Activated B cell treated with CpG ODN at 0.5 μM for 24 hours (primary cell): ENCODE measurements at regions not wholly inside any gene's neighbourhood (a gene's known extent, or its start where the extent isn't known, plus 50 kb on each side); places are given as distances from the start of the nearest gene placed in this dataset.

Experiments used
- ATAC-seq: fragments of 200-7000 bp; cut with Tn5 transposase; one replicate; pipeline ENCODE4 v1.10.0; 2021; ENCODE audit warnings: low read depth, mild to moderate bottlenecking, moderate library complexity
- CTCF ChIA-PET: fragments of 350-600 bp; sonication (Branson Sonifier 250); formaldehyde crosslinking; loops from one replicate; lab custom pipeline; 2021; ENCODE audit warnings: antibody characterized with exemption; lab: Charles Lee
- POLR2A ChIA-PET: fragments of 350-600 bp; sonication (Branson Sonifier 250); formaldehyde crosslinking; loops from one replicate; lab custom pipeline; 2021; ENCODE audit warnings: antibody characterized with exemption; lab: Charles Lee
- DNase-seq: peaks from one replicate; pipeline ENCODE4 v3.0.0; 2022
- H3K27ac Mint-ChIP-seq: one replicate; pipeline ENCODE4 v1.8.0; 2020; ENCODE audit warnings: mixed read lengths
- H3K27me3 Mint-ChIP-seq: one replicate; pipeline ENCODE4 v1.8.0; 2021; ENCODE audit warnings: mixed read lengths
- H3K36me3 Mint-ChIP-seq: one replicate; pipeline ENCODE4 v1.8.0; 2021; ENCODE audit warnings: low read depth, mixed read lengths
- H3K4me1 Mint-ChIP-seq: one replicate; pipeline ENCODE4 v1.8.0; 2021; ENCODE audit warnings: mixed read lengths
- H3K4me3 Mint-ChIP-seq: one replicate; pipeline ENCODE4 v1.8.0; 2020; ENCODE audit warnings: mild to moderate bottlenecking, mixed read lengths
- H3K9me3 Mint-ChIP-seq: one replicate; pipeline ENCODE4 v1.8.0; 2020; ENCODE audit warnings: mixed read lengths
- CTCF ChIP-seq: fragments of 200-600 bp; IDR thresholded peaks from one replicate; pipeline ENCODE4 v1.8.0; 2022; ENCODE audit warnings: antibody characterized with exemption, mild to moderate bottlenecking
- intact Hi-C: fragments of 100-400 bp; cut with micrococcal nuclease; formaldehyde crosslinking; loops from one replicate; pipeline ENCODE4 v1.15.1; 2024

- Mint-ChIP-seq H3K4me3 (no peak overlapping the region), H3K4me1 (no peaks in the 10 kb centered on the region), H3K27me3 (peaks cover 10% of the 10 kb centered on the region), H3K27ac (no peak overlapping the region), H3K9me3 (peaks cover 6% of the 10 kb centered on the region), H3K36me3 (no peaks in the 10 kb centered on the region)
- no peak for TF ChIP-seq CTCF
- ATAC-seq (no peak), DNase-seq (no peak)
- ChIA-PET CTCF (no interaction called here), POLR2A (no interaction called here)
- intact Hi-C loops = no loop called here
These were observed 384.6 kb downstream of the MATN1 start for GRCh38 chr1:30338765-30339164.

GRCh38 chr1:30337324-30337620 is 386.1 kb downstream of the MATN1 start:
- Mint-ChIP-seq H3K9me3 (no peaks in the 10 kb centered on the region), H3K4me1 (no peaks in the 10 kb centered on the region), H3K36me3 (no peaks in the 10 kb centered on the region), H3K4me3 (no peak overlapping the region), H3K27me3 (peaks cover 6% of the 10 kb centered on the region), H3K27ac (no peak overlapping the region)
- no peak for ATAC-seq
- ChIA-PET POLR2A (no interaction called here), CTCF (interaction anchor here (1.4 kb wide), 1 partner anchor 10 kb away, joined by 3 read pairs; no protein-coding TSS in a partner anchor)
- no peak for DNase-seq
- intact Hi-C loops = no loop called here
- no peak for TF ChIP-seq CTCF

- POLR2A ChIA-PET = no interaction called here
- intact Hi-C loops = no loop called here
- H3K9me3 Mint-ChIP-seq = no peaks in the 10 kb centered on the region
These were observed 386.6 kb downstream of the MATN1 start for GRCh38 chr1:30336550-30337323.

GRCh38 chr1:30335997-30336390 is 387.4 kb downstream of the MATN1 start:
- Mint-ChIP-seq H3K27me3 (peaks cover 3% of the 10 kb centered on the region), H3K4me1 (no peaks in the 10 kb centered on the region), H3K9me3 (no peaks in the 10 kb centered on the region), H3K4me3 (no peak overlapping the region), H3K36me3 (no peaks in the 10 kb centered on the region), H3K27ac (no peak overlapping the region)
- ATAC-seq = no peak
- DNase-seq = no peak
- ChIA-PET POLR2A (no interaction called here), CTCF (no interaction called here)
- no peak for TF ChIP-seq CTCF
- intact Hi-C loops = no loop called here

More at GRCh38 chr1:30336550-30337323, 386.6 kb downstream of the MATN1 start:
- no peaks in the 10 kb centered on the region for H3K4me1 Mint-ChIP-seq
- no peak overlapping the region for H3K4me3 Mint-ChIP-seq
- no peak for ATAC-seq
- H3K36me3 Mint-ChIP-seq = no peaks in the 10 kb centered on the region
- no peak for TF ChIP-seq CTCF
- no peak for DNase-seq
- peaks cover 3% of the 10 kb centered on the region for H3K27me3 Mint-ChIP-seq
- H3K27ac Mint-ChIP-seq = no peak overlapping the region
- CTCF ChIA-PET = interaction anchor here (1.4 kb wide), 1 partner anchor 11 kb away, joined by 3 read pairs; no protein-coding TSS in a partner anchor

GRCh38 chr1:30335389-30335996 is 387.9 kb downstream of the MATN1 start:
- Mint-ChIP-seq H3K4me1 (no peaks in the 10 kb centered on the region), H3K27me3 (peaks cover 3% of the 10 kb centered on the region), H3K9me3 (no peaks in the 10 kb centered on the region), H3K4me3 (no peak overlapping the region), H3K36me3 (no peaks in the 10 kb centered on the region), H3K27ac (no peak overlapping the region)
- ChIA-PET POLR2A (no interaction called here), CTCF (no interaction called here)
- no peak for DNase-seq
- no peak for ATAC-seq
- TF ChIP-seq CTCF = no peak
- intact Hi-C loops = no loop called here
